PC-9 (cell line): ENCODE measurements at regions not wholly inside any gene's neighbourhood (a gene's known extent, or its start where the extent isn't known, plus 50 kb on each side); places are given as distances from the start of the nearest gene placed in this dataset.

Experiments
- BruUV-seq: library from RNA; stranded (reverse); fragments of 400-500 nt; replicated peaks from 2 replicates; lab custom pipeline; 2021; lab: Mats Ljungman, UMichigan
- CTCF ChIA-PET: fragments of 300-600 bp; sonication (Branson Sonifier 250); formaldehyde crosslinking; loops from one replicate; lab custom pipeline; 2022; ENCODE audit warnings: antibody characterized with exemption; lab: Charles Lee
- POLR2A ChIA-PET: fragments of 300-600 bp; sonication (Branson Sonifier 250); formaldehyde crosslinking; loops from one replicate; lab custom pipeline; 2022; ENCODE audit warnings: antibody characterized with exemption; ENCODE audit not compliant: unreplicated experiment; lab: Charles Lee
- DNase-seq, 2 experiments: peaks; one replicate each; pipeline versions ENCODE4 v3.0.0 to v3.0.0-alpha.2; 2015 to 2022; ENCODE audit warnings: mixed read lengths in 1 of 2
- H2AFZ ChIP-seq: fragments of 200-600 bp; sonication (generic); 2 replicates; pipeline ENCODE4 v1.8.1; 2017; ENCODE audit warnings: antibody characterized with exemption
- H3F3A ChIP-seq: fragments of 200-600 bp; sonication (generic); 2 replicates; pipeline ENCODE4 v1.8.1; 2017; ENCODE audit warnings: antibody characterized with exemption, mild to moderate bottlenecking, low read depth; ENCODE audit not compliant: insufficient read depth
- H3K27ac ChIP-seq: fragments of 200-600 bp; sonication (generic); 2 replicates; pipeline ENCODE4 v1.6.1; 2016; ENCODE audit warnings: mixed run types
- H3K27me3 ChIP-seq: fragments of 200-600 bp; sonication (generic); 2 replicates; pipeline ENCODE4 v1.6.1; 2016; ENCODE audit warnings: low read depth, mixed run types; ENCODE audit not compliant: insufficient read depth
- H3K36me3 ChIP-seq: fragments of 200-600 bp; sonication (generic); 2 replicates; pipeline ENCODE4 v1.6.1; 2016; ENCODE audit warnings: low read depth, mixed run types
- H3K4me1 ChIP-seq: fragments of 200-600 bp; sonication (generic); replicated peaks from 2 replicates; pipeline ENCODE4 v1.6.1; 2016; ENCODE audit warnings: mixed run types; ENCODE audit not compliant: insufficient read depth
- H3K4me2 ChIP-seq: fragments of 200-600 bp; sonication (generic); 2 replicates; pipeline ENCODE4 v1.6.1; 2017; ENCODE audit warnings: mixed run types
- H3K4me3 ChIP-seq: fragments of 200-600 bp; sonication (generic); 2 replicates; pipeline ENCODE4 v1.6.1; 2016; ENCODE audit warnings: mixed run types
- H3K79me2 ChIP-seq: fragments of 200-600 bp; sonication (generic); 2 replicates; pipeline ENCODE4 v1.6.1; 2017; ENCODE audit warnings: low read depth, mixed run types
- H3K9me2 ChIP-seq: fragments of 200-600 bp; sonication (generic); 2 replicates; pipeline ENCODE4 v1.8.1; 2017; ENCODE audit warnings: mild to moderate bottlenecking; ENCODE audit not compliant: insufficient read depth
- H3K9me3 ChIP-seq: fragments of 200-600 bp; sonication (generic); 2 replicates; pipeline ENCODE4 v1.8.1; 2016; ENCODE audit warnings: low read depth; ENCODE audit not compliant: insufficient read depth
- H4K20me1 ChIP-seq: fragments of 200-600 bp; sonication (generic); 2 replicates; pipeline ENCODE4 v1.8.1; 2017; ENCODE audit not compliant: insufficient read depth
- CTCF ChIP-seq: fragments of 200-600 bp; sonication (generic); conservative IDR thresholded peaks from 2 replicates; pipeline ENCODE4 v1.6.1; 2017; ENCODE audit warnings: mixed run types, antibody characterized with exemption, mild to moderate bottlenecking, moderate library complexity
- EZH2 ChIP-seq: fragments of 200-600 bp; sonication (generic); IDR thresholded peaks from 2 replicates; pipeline ENCODE4 v1.8.0; 2017; ENCODE audit warnings: antibody characterized with exemption, low read depth
- intact Hi-C: fragments of 100-400 bp; cut with micrococcal nuclease; formaldehyde crosslinking; loops from one replicate; pipeline ENCODE4 v1.10.0; 2022; ENCODE audit not compliant: unreplicated experiment

- no peaks in the 10 kb centered on the region for H3K4me1 ChIP-seq
- CTCF ChIA-PET: no interaction called here
- POLR2A ChIA-PET: no interaction called here
- H3K9me2 ChIP-seq: no peaks in the 10 kb centered on the region
- peaks cover 53% of the 10 kb centered on the region for H3K27me3 ChIP-seq
- intact Hi-C loops: no loop called here
- H4K20me1 ChIP-seq: no peaks in the 10 kb centered on the region
- no peaks in the 10 kb centered on the region for H3F3A ChIP-seq
- H3K4me2 ChIP-seq: no peak overlapping the region
- TF ChIP-seq EZH2: no peak
- TF ChIP-seq CTCF: no peak
- BruUV-seq: no TSS peak
- no peaks in the 10 kb centered on the region for H3K36me3 ChIP-seq
- no peaks in the 10 kb centered on the region for H3K9me3 ChIP-seq
- DNase-seq: no peak
- H3K4me3 ChIP-seq: no peak overlapping the region
- no peaks in the 10 kb centered on the region for H3K79me2 ChIP-seq
- no peak overlapping the region for H3K27ac ChIP-seq
- no peak overlapping the region for H2AFZ ChIP-seq
Measured at GRCh38 chr6:169930799-169931198, 179.4 kb downstream of the ERMARD start.

- Histone ChIP-seq H2AFZ (no peak overlapping the region), H3F3A (no peaks in the 10 kb centered on the region), H3K4me2 (no peak overlapping the region), H3K9me3 (no peaks in the 10 kb centered on the region), H3K36me3 (no peaks in the 10 kb centered on the region), H3K9me2 (no peaks in the 10 kb centered on the region), H3K79me2 (no peaks in the 10 kb centered on the region), H4K20me1 (no peaks in the 10 kb centered on the region), H3K27me3 (peaks cover 27% of the 10 kb centered on the region), H3K4me1 (no peaks in the 10 kb centered on the region), H3K4me3 (no peak overlapping the region), H3K27ac (no peak overlapping the region)
- ChIA-PET POLR2A (no interaction called here), CTCF (no interaction called here)
- intact Hi-C loops: no loop called here
- no peak for DNase-seq
- BruUV-seq: no TSS peak
- TF ChIP-seq CTCF (no peak), EZH2 (no peak)
Measured at GRCh38 chr6:169927711-169928110, 176.3 kb downstream of the ERMARD start.

GRCh38 chr6:169926617-169927417 lies 175.4 kb downstream of the ERMARD start:
- intact Hi-C loops: no loop called here
- CTCF ChIA-PET: no interaction called here

More at GRCh38 chr6:169926617-169927417, 175.4 kb downstream of the ERMARD start:
- H4K20me1 ChIP-seq: no peaks in the 10 kb centered on the region
- POLR2A ChIA-PET: no interaction called here
- no peaks in the 10 kb centered on the region for H3K4me1 ChIP-seq
- H3K36me3 ChIP-seq: no peaks in the 10 kb centered on the region
- no peaks in the 10 kb centered on the region for H3K79me2 ChIP-seq
- no peak overlapping the region for H3K4me3 ChIP-seq
- TF ChIP-seq CTCF (no peak), EZH2 (no peak)
- no peaks in the 10 kb centered on the region for H3F3A ChIP-seq
- H3K27ac ChIP-seq: no peak overlapping the region
- H3K4me2 ChIP-seq: no peak overlapping the region
- no peaks in the 10 kb centered on the region for H3K9me3 ChIP-seq
- DNase-seq: no peak
- no peak overlapping the region for H2AFZ ChIP-seq
- BruUV-seq: no TSS peak
- H3K27me3 ChIP-seq: peaks cover 27% of the 10 kb centered on the region
- no peaks in the 10 kb centered on the region for H3K9me2 ChIP-seq
